ENCODE measurements at regions not wholly inside any gene's neighbourhood (a gene's known extent, or its start where the extent isn't known, plus 50 kb on each side); places are given as distances from the start of the nearest gene placed in this dataset.

GRCh38 chr5:67799732-67800234 lies 415.8 kb upstream of the PIK3R1 start:
- no peak for TF ChIP-seq ZC3H10 (CRISPR knock-in tag; IDR thresholded peaks at IDR 0.05)
- no peak for TF ChIP-seq RARB (CRISPR knock-in tag; IDR thresholded peaks at IDR 0.05)
- no peak for TF ChIP-seq PATZ1 (CRISPR knock-in tag; IDR thresholded peaks at IDR 0.05; ENCODE audit: borderline replicate concordance)
- TF ChIP-seq ARNTL (CRISPR knock-in tag; IDR thresholded peaks at IDR 0.05; ENCODE audit: borderline replicate concordance, low read depth), result no peak
- no peak for TF ChIP-seq SNAI2 (CRISPR knock-in tag; IDR thresholded peaks at IDR 0.05)
- no peak for TF ChIP-seq ZNF8 (CRISPR knock-in tag; IDR thresholded peaks at IDR 0.05)
- no peak for TF ChIP-seq POU6F1 (CRISPR knock-in tag; IDR thresholded peaks at IDR 0.05; ENCODE audit: borderline replicate concordance, low read depth)
- no peak for TF ChIP-seq ZFP30 (CRISPR knock-in tag; IDR thresholded peaks at IDR 0.05)
- TF ChIP-seq ZNF565 (CRISPR knock-in tag; conservative IDR thresholded peaks at IDR 0.05; ENCODE audit: low read depth), result no peak
- TF ChIP-seq TOX (CRISPR knock-in tag; IDR thresholded peaks at IDR 0.05; ENCODE audit: borderline replicate concordance), result no peak
- TF ChIP-seq PPARA (CRISPR knock-in tag; IDR thresholded peaks at IDR 0.05; ENCODE audit: borderline replicate concordance), result no peak
- no peak for TF ChIP-seq CSDC2 (CRISPR knock-in tag; IDR thresholded peaks at IDR 0.05)
- no peak for TF ChIP-seq ZFP3 (CRISPR knock-in tag; IDR thresholded peaks at IDR 0.05)

Measured in SK-N-SH treated with all-trans-retinoic acid at 6 μM for 48 hours (cell line).